Lung (tissue), 11 donors: ENCODE measurements at regions not wholly inside any gene's neighbourhood (a gene's known extent, or its start where the extent isn't known, plus 50 kb on each side); places are given as distances from the start of the nearest gene placed in this dataset.

Source experiments
- ATAC-seq: fragments of 200-7000 bp; cut with Tn5 transposase; one replicate; pipeline ENCODE4 v1.9.1; 2020; ENCODE audit warnings: moderate number of reproducible peaks; ENCODE audit not compliant: insufficient read depth, low FRiP score
- DNase-seq, 3 donors: peaks; one replicate each; pipeline ENCODE4 v3.0.0-alpha.2; 2013 to 2017
- H3K27ac ChIP-seq, 2 donors: one replicate each; pipeline ENCODE4 v1.5.1; 2013; ENCODE audit warnings: mild to moderate bottlenecking in 2 of 2, moderate library complexity in 2 of 2, control low read depth in 1 of 2, inconsistent platforms in 1 of 2, low read depth in 1 of 2, low read length in 1 of 2
- H3K27me3 ChIP-seq, 3 donors: one replicate each; pipeline ENCODE4 v1.5.1; 2013; ENCODE audit warnings: low read length in 2 of 3; ENCODE audit not compliant: control insufficient read depth in 3 of 3, insufficient read depth in 3 of 3
- H3K36me3 ChIP-seq, 4 donors: one replicate each; pipeline ENCODE4 v1.5.1; 2013; ENCODE audit warnings: low read length in 4 of 4, mild to moderate bottlenecking in 1 of 4, moderate library complexity in 1 of 4; ENCODE audit not compliant: control insufficient read depth in 4 of 4, insufficient read depth in 4 of 4
- H3K4me1 ChIP-seq, 5 donors: one replicate each; pipeline ENCODE4 v1.5.1; 2013; ENCODE audit warnings: low read length in 5 of 5, mild to moderate bottlenecking in 2 of 5, moderate library complexity in 1 of 5; ENCODE audit not compliant: control insufficient read depth in 5 of 5, insufficient read depth in 5 of 5
- H3K4me3 ChIP-seq: one replicate; pipeline ENCODE4 v1.5.1; 2013; ENCODE audit warnings: mild to moderate bottlenecking, control low read depth, moderate library complexity
- H3K9ac ChIP-seq, 2 donors: one replicate each; pipeline ENCODE4 v1.5.1; 2013; ENCODE audit warnings: low read length in 2 of 2, control low read depth in 1 of 2; ENCODE audit not compliant: insufficient read depth in 1 of 2
- H3K9me3 ChIP-seq, 4 donors: one replicate each; pipeline ENCODE4 v1.5.1; 2013; ENCODE audit warnings: low read length in 3 of 4, mild to moderate bottlenecking in 1 of 4, moderate library complexity in 1 of 4; ENCODE audit not compliant: control insufficient read depth in 4 of 4, insufficient read depth in 3 of 4
- CTCF ChIP-seq: IDR thresholded peaks from 2 replicates; pipeline ENCODE4 v1.5.1; 2012; ENCODE audit warnings: mild to moderate bottlenecking; ENCODE audit errors: control extremely low read depth, extremely low read depth
- WGBS, 2 donors: extraction: QIAGEN DNeasy Blood & Tissue Kit; methylation state at CpG; one replicate each; pipeline ENCODE4 v1.1.7; 2013; 5-methylcytosine and 5-hydroxymethylcytosine counted together
- donor health status: control.
- donor health status: control.
- donor health status: Bipolar disorder and iron deficiency.
- donor health status: healthy.
- donor health status: DM: yes; HTN: yes; CAD: no.

DNA sequence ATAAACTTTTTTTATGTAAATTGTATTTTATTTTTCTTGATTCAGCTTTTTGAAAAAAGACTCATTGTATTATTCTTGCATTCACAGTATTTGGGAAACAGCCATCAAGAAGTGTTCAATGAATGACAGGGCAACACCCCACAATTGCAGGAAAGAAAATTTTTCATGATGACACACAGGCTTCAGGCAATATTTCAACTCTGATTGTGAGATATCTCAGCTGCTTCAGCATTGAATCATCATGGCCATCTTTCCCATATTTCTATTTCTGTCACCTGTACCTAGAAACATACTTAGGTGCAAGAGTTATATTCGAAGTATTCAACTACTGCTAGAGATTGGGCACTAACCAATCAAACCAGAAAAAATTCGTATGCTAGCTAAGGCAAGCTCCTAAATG, 446.0 kb downstream of the ISL1 start:
- TF ChIP-seq CTCF: no peak
- DNase-seq (no peak), ATAC-seq (no peak)
- Histone ChIP-seq H3K9me3 (no peaks in the 10 kb centered on the region), H3K9ac (no peak overlapping the region), H3K27me3 (no peaks in the 10 kb centered on the region), H3K27ac (no peak overlapping the region), H3K36me3 (no peaks in the 10 kb centered on the region), H3K4me3 (no peak overlapping the region), H3K4me1 (peaks cover 0 to 8% (median 0%) of the 10 kb centered on the region in 5 donors)
- WGBS, 2 donors: 62 to 70% methylated on average over 2 of the region's 2 CpGs

GRCh38 chr5:51829691-51830090, 446.4 kb downstream of the ISL1 start:
- no peaks in the 10 kb centered on the region for H3K9me3 ChIP-seq
- no peak overlapping the region for H3K9ac ChIP-seq
- DNase-seq (peak in 2 of 3 donors; percentile 61 to 66), ATAC-seq (no peak)
- H3K36me3 ChIP-seq: no peaks in the 10 kb centered on the region
- H3K4me1 ChIP-seq: peaks cover 0 to 8% (median 0%) of the 10 kb centered on the region in 5 donors
- no peak overlapping the region for H3K27ac ChIP-seq
- H3K27me3 ChIP-seq: no peaks in the 10 kb centered on the region
- no peak for TF ChIP-seq CTCF
- H3K4me3 ChIP-seq: no peak overlapping the region

DNA sequence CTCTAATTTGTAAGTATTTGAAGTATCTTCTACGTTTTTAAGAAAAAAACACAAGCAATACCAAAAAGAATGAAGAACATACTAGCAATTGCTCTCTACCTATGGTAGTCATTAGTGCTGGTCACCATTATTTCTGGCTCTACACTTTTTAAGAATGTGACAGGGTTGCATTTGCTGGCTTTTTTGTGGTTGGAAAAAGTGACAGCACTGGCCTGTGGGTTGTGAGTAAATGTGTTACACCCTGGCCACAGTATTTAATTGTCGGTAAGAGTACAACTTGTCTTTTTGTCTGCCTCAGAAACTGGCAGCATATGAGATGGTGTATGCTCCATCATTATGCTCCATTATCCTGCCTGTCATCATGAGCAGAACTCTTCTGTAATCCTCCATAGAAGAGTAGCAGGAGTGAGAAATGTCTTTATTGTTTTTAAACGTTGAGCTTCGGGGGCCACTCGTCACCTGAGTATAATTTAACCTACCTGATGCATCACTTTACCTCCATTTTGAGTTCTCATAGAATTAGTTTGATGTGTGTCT, 449.8 kb downstream of the ISL1 start:
- H3K36me3 ChIP-seq: no peaks in the 10 kb centered on the region
- WGBS, 2 donors: 84 to 88% methylated on average over 5 of the region's 5 CpGs
- no peaks in the 10 kb centered on the region for H3K9me3 ChIP-seq
- H3K27me3 ChIP-seq: no peaks in the 10 kb centered on the region
- H3K4me3 ChIP-seq: no peak overlapping the region
- no peak for ATAC-seq
- no peak overlapping the region for H3K9ac ChIP-seq
- TF ChIP-seq CTCF: no peak
- no peak overlapping the region for H3K27ac ChIP-seq
- DNase-seq: no peak
- peaks cover 0 to 8% (median 0%) of the 10 kb centered on the region in 5 donors for H3K4me1 ChIP-seq

DNA sequence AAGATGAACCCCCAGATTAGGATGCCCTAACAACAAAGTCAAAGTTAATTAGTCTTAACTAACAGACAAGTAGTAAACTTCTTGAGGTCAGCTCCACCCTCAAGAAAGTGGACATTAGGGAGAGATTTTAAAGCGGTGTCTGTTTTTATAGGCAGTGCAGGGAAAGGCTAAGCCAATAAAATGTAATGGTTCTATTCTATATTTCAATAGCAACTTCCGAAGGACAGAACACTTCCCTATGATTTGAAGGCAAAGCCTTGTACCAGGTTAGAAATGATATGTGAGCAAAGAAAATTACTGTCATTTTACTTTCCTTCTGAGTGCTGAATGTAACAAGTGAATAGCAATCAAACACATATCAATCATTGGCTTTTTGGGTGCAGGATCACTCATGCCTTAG, 455.2 kb downstream of the ISL1 start:
- Histone ChIP-seq H3K27me3 (no peaks in the 10 kb centered on the region), H3K27ac (no peak overlapping the region), H3K4me3 (no peak overlapping the region), H3K9ac (no peak overlapping the region), H3K4me1 (no peaks in the 10 kb centered on the region), H3K36me3 (no peaks in the 10 kb centered on the region), H3K9me3 (no peaks in the 10 kb centered on the region)
- WGBS, 2 donors: 82 to 91% methylated on average over 2 of the region's 2 CpGs
- DNase-seq: no peak
- ATAC-seq: no peak
- no peak for TF ChIP-seq CTCF
